ENCODE measurements at regions not wholly inside any gene's neighbourhood (a gene's known extent, or its start where the extent isn't known, plus 50 kb on each side); places are given as distances from the start of the nearest gene placed in this dataset.

DNA sequence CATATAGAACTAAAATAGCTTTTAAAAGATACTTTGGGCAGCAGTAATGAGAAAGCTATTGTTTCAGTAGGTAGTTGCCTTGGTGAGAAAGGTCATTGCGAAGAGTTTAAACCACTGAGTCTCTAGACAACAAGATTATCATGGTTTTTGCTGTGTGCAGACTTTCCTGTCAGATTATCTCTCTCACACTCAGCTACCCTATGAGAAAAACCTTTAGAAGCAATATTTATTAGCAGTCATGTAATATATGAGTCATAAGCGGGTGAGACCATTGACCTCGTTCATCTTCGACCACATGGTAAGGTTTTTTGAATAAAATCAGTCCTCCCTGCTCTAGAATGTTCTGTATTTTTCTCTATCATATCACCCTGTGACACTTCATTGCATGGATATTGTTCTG, 59.9 kb downstream of the GPR65 start:
- Mint-ChIP-seq H3K36me3 (ENCODE audit: low read depth, unreplicated experiment) (peaks cover 5% of the 10 kb centered on the region), H3K9me3 (ENCODE audit: unreplicated experiment) (peaks cover 4% of the 10 kb centered on the region), H3K27me3 (ENCODE audit: unreplicated experiment) (no peaks in the 10 kb centered on the region), H3K4me3 (ENCODE audit: unreplicated experiment) (no peak overlapping the region), H3K27ac (ENCODE audit: unreplicated experiment) (no peak overlapping the region), H3K4me1 (ENCODE audit: unreplicated experiment) (no peaks in the 10 kb centered on the region)
- TF ChIP-seq, protein P1, sequence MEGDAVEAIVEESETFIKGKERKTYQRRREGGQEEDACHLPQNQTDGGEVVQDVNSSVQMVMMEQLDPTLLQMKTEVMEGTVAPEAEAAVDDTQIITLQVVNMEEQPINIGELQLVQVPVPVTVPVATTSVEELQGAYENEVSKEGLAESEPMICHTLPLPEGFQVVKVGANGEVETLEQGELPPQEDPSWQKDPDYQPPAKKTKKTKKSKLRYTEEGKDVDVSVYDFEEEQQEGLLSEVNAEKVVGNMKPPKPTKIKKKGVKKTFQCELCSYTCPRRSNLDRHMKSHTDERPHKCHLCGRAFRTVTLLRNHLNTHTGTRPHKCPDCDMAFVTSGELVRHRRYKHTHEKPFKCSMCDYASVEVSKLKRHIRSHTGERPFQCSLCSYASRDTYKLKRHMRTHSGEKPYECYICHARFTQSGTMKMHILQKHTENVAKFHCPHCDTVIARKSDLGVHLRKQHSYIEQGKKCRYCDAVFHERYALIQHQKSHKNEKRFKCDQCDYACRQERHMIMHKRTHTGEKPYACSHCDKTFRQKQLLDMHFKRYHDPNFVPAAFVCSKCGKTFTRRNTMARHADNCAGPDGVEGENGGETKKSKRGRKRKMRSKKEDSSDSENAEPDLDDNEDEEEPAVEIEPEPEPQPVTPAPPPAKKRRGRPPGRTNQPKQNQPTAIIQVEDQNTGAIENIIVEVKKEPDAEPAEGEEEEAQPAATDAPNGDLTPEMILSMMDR (IDR thresholded peaks at IDR 0.05; ENCODE audit: unreplicated experiment) = no peak
- DNase-seq (ENCODE audit: low spot score) = no peak

DNA sequence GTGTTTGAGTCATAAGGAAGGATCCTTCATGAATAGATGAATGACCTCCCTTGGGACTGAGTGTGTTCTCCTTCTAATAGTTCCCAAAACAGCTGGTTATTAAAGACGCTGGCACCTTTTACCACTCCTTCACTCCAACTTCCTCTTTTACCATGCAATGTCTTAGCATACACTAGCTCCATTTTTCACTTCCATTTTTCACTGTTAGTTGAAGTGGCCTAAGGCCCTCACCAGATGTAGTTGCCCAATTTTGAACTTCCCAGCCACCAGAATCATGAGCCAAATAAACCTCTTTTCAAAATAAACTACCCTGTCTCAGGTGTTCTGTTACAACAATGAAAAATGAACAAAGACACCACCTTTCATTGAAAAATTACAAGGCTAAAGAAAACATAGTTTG, 64.7 kb downstream of the GPR65 start:
- no peak overlapping the region for H3K27ac Mint-ChIP-seq (ENCODE audit: unreplicated experiment)
- no peak overlapping the region for H3K4me3 Mint-ChIP-seq (ENCODE audit: unreplicated experiment)
- DNase-seq (ENCODE audit: low spot score) = no peak
- H3K36me3 Mint-ChIP-seq (ENCODE audit: low read depth, unreplicated experiment) = peaks cover 5% of the 10 kb centered on the region
- TF ChIP-seq, protein P1 (IDR thresholded peaks at IDR 0.05; ENCODE audit: unreplicated experiment) = no peak
- peaks cover 4% of the 10 kb centered on the region for H3K9me3 Mint-ChIP-seq (ENCODE audit: unreplicated experiment)
- no peaks in the 10 kb centered on the region for H3K27me3 Mint-ChIP-seq (ENCODE audit: unreplicated experiment)
- H3K4me1 Mint-ChIP-seq (ENCODE audit: unreplicated experiment) = no peaks in the 10 kb centered on the region

DNA sequence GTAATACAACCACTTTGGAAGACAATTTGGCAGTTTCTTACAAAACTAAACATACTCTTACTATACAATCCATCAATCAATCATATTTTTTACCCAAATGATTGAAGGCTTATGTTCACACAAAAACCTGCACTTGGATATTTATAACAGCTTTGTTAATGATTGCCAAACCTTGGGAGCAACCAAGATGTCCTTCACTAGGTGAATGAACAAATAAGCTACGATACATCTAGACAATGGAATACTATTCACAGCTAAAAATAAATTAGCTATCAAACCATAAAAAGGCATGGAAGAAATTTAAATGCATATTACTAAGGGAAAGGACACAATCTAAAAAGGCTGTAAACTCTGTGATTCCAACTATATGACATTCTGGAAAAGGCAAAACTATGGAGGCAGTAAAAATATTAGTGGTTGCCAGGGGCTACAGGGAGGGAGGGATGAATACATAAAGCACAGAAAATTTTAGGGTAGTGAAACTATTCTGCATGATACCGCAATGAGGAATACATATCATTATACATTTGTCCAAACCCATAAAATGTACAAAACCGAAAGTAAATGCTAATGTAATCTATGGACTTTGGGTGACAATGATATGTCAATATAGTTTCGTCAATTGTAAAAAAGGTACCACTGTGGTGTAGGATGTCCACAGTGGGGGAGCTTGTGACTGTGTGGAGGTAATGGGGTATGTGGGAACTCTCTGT, 70.5 kb downstream of the GPR65 start:
- TF ChIP-seq, protein P1 (IDR thresholded peaks at IDR 0.05; ENCODE audit: unreplicated experiment) = no peak
- no peaks in the 10 kb centered on the region for H3K36me3 Mint-ChIP-seq (ENCODE audit: low read depth, unreplicated experiment)
- DNase-seq (ENCODE audit: low spot score) = no peak
- no peak overlapping the region for H3K4me3 Mint-ChIP-seq (ENCODE audit: unreplicated experiment)
- H3K27ac Mint-ChIP-seq (ENCODE audit: unreplicated experiment) = no peak overlapping the region
- no peaks in the 10 kb centered on the region for H3K9me3 Mint-ChIP-seq (ENCODE audit: unreplicated experiment)
- H3K4me1 Mint-ChIP-seq (ENCODE audit: unreplicated experiment) = no peaks in the 10 kb centered on the region
- H3K27me3 Mint-ChIP-seq (ENCODE audit: unreplicated experiment) = peaks cover 5% of the 10 kb centered on the region

DNA sequence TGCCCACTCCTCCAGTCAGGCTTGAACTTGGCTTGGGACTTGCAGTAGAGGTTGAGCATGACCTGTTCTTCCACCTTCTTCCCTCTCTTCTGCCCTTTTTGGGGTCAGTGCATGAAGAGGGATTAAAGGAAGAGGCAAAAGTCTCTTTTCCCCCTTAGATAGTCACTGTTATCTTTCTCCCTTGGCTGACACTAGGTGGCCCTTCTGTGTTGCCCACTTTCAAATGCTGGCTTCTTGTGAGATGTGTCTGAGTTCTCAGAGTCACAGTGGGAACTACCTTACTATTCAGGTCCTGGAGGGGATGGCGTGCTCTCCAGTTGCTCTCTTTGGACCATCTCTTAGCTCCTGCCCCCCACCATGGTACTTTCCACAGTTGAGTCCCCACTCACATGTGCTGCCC, 73.6 kb downstream of the GPR65 start:
- Mint-ChIP-seq H3K27ac (ENCODE audit: unreplicated experiment) (no peak overlapping the region), H3K36me3 (ENCODE audit: low read depth, unreplicated experiment) (no peaks in the 10 kb centered on the region), H3K9me3 (ENCODE audit: unreplicated experiment) (no peaks in the 10 kb centered on the region)

DNA sequence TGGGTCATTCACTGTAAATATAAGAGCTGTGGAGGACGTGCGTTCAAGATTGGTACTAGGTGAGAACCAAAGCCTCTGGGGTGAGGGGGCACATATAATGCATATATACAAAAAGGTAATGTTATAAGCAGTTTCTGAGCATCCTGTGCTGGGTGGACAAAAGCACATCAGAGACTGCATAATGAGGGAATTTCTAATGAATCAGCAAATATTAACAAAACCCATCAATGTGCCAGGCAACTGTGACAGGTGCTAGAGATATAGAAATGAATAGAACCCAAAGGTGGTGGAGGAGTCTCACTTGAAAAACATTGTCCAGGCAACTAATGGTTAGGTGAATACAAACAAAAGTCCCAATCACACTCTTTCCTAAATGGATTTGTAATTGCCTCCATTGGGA, 74.7 kb downstream of the GPR65 start:
- DNase-seq (ENCODE audit: low spot score) = no peak
- H3K4me3 Mint-ChIP-seq (ENCODE audit: unreplicated experiment) = no peak overlapping the region
- TF ChIP-seq, protein P1 (IDR thresholded peaks at IDR 0.05; ENCODE audit: unreplicated experiment) = no peak
- H3K27me3 Mint-ChIP-seq (ENCODE audit: unreplicated experiment) = peaks cover 5% of the 10 kb centered on the region
- no peak overlapping the region for H3K27ac Mint-ChIP-seq (ENCODE audit: unreplicated experiment)
- no peaks in the 10 kb centered on the region for H3K4me1 Mint-ChIP-seq (ENCODE audit: unreplicated experiment)
- H3K9me3 Mint-ChIP-seq (ENCODE audit: unreplicated experiment) = no peaks in the 10 kb centered on the region
- no peaks in the 10 kb centered on the region for H3K36me3 Mint-ChIP-seq (ENCODE audit: low read depth, unreplicated experiment)

More for the DNA sequence above, 73.6 kb downstream of the GPR65 start:
- TF ChIP-seq, protein P1 (IDR thresholded peaks at IDR 0.05; ENCODE audit: unreplicated experiment) = no peak
- no peaks in the 10 kb centered on the region for H3K4me1 Mint-ChIP-seq (ENCODE audit: unreplicated experiment)
- H3K4me3 Mint-ChIP-seq (ENCODE audit: unreplicated experiment) = no peak overlapping the region
- H3K27me3 Mint-ChIP-seq (ENCODE audit: unreplicated experiment) = peaks cover 5% of the 10 kb centered on the region
- no peak for DNase-seq (ENCODE audit: low spot score)

All from endothelial cell (in vitro differentiated cells).